SIG-M5 (cell line): ENCODE measurements at regions not wholly inside any gene's neighbourhood (a gene's known extent, or its start where the extent isn't known, plus 50 kb on each side); places are given as distances from the start of the nearest gene placed in this dataset.

Source experiments
- DNase-seq: peaks from one replicate; lab custom pipeline; 2025; lab: John Stamatoyannopoulos, UW

DNA sequence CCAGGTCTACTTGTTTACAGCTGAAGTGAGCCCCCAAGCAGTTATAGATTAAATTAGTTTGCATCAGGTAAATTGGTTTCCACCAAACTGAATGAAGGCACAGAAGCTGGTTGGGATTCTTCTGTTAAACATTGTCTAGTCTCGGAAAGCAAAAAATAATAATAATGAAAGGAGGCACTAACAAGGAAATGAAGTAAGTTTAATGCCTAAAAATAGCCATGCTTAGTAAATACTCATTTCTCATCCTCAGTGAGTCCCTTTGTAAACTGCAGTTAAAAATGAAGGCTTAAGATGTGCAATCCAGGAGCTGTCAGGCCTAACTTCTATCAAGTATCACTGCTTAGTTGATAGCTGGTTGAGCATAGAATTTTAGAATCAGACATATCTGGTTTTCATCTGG is 113.5 kb downstream of the BTG1 start:
- no peak for DNase-seq

DNA sequence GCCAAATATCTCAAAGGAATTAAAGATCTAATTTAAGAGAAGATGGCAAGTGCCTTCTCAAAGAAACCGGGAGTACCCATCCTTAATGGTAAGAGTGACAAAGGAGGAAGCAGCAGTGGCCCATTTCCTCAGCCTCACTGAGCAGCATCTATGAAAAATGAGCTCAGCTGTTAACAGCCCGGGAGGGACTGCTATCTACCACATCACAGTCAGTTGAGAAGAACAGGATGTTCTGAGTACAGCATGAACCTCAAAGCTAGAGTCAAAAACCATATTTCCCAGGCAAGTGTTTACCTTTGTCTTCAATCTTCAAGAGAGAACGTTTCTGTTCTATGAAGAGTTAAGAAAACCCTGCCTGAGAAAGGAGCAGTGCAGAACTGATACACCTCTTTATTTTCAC is 115.0 kb downstream of the BTG1 start:
- no peak for DNase-seq

DNA sequence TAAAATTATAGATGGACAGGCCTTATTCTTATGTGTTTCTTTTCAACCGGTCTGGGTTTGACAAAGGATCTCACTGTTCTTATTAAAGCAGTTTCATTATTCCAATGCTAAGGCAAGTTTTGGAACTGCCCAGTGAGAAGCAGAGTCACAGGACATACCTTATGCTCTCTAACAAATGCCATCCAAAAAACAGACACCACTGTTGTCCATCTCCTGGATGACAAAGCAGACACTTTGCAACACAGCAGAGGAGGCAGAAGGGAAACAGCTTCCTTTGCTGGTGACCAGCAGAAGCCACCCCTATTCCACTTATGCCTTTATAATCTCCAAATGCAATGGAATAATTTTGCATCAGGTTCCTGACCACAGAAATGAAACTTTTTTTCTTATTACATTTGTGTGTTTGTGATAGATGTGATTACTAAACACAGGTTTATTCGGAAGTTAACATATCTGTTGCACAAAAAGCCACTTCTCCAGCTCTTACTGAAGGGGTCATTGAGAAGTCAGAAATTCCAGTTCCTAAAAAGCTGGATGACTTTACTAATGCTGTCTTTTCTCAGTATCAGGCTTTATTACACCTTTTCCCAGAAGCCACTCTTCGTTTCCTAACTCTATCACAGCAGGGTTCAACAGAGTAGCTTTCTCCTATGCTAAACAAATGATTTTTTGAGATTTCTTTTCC is 115.6 kb downstream of the BTG1 start:
- DNase-seq: no peak

DNA sequence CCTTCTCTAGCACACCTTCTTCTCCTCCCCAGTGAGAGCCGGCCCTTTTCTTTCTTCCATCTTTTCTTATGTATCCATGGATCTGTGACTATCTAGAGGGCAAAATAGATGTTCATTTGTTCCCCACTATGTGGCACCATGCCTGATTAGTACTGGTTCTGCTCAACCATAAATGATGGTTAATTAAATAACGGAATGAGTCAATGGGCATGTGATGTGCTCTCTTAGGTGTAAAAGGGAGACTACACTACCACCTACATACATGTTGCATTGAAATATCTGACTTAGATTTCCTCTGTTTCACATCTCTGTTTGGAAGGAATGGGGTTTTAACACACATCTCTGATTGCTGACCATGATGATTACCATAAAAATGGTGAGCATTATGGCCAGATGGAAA is 116.5 kb downstream of the BTG1 start:
- no peak for DNase-seq

DNA sequence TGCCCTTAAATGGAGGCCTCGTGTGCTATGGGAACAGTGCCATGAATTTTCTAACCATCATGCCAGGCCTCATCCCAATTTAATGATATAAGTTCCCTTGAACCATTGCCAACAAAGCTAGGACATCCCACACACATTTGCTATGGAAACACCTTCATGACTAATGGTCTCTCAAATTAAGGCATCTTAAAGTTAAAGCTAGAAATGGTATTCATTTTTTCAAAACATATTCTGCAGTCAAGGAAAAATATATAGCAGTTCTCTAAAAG is 117.3 kb downstream of the BTG1 start:
- DNase-seq: no peak

DNA sequence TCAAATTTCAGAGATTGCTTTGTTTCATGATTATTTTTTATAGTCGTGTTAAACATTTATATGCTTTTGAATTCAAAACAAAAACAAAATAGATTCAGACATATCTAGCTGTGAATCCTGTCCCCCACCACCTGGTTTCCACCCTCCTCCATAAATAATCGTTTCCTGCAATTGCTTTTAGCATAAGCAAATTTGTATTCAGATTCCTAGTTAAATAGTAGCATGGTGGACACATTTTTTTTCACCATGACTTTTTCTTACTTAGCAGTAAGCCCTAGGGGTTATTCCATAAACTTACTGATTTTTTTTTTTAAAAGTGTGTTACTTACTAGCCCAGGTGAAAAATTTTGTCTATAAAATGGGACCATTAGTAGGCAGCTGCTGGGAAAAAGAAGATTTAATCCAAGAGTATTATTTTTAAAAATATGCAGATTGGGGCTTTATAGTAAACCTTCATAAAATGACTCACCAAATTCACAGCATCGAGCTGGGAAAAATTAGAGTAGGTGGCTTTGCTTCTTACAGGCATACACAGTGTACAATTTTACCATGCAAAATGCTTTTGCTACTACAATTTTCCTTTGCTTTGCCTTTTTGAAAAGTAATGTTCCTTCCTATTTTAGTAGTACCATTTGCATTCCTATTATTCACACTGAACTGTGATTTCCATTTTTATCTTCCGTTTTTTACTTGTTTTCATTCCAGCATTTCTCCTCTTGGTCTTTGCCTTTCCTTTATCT is 117.8 kb downstream of the BTG1 start:
- no peak for DNase-seq

DNA sequence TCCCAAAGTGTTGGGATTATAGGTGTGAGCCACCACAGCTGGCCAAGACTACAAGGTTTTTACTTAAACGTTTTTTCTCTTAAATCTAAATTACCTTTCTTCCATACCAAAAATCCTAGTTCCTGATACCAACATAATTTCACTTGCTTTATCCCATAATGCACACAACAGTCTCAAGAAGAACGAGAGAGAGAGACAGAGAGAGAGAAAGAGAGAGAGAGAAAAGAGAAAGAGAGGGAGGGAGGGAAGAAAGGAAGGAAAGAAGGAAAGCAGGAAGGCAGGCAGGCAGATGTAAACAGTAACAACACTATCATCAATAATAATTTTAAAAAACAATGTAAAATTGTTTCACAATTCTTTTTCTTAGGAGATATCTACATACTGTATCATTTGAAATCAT is 118.4 kb downstream of the BTG1 start:
- DNase-seq: no peak

DNA sequence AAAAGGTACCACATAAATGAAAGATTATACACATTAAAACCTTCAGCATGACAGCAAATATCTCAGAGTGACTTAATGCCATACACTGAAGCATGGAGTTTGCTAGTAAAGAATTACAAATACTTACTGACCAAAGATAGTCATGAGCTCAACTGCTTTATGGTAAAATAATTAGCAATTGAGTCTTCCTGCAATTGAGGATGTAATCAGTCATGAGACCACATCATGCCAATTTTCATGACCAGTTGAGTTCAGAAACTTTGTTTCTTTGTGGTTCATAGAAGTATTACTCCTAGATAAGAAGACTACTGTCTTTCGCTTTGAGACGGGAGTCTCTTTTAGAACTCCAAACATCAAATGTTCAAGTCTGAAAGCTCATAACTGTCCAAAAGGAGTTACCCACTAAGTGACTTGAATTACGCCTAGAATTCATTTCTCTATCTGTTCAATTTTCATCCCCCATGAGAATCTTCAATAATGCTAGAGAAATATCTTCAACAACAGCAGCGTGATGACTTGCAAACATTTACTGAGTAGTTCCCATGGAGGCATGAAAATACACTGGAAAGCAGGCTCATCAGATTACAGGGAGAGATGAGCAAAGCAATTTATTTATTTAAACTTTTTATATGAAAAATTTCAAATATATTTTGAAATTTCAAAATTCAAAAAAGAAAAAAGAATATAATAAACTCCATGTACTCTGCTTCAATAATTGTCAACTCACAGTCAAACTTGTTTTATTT is 120.0 kb downstream of the BTG1 start:
- no peak for DNase-seq

DNA sequence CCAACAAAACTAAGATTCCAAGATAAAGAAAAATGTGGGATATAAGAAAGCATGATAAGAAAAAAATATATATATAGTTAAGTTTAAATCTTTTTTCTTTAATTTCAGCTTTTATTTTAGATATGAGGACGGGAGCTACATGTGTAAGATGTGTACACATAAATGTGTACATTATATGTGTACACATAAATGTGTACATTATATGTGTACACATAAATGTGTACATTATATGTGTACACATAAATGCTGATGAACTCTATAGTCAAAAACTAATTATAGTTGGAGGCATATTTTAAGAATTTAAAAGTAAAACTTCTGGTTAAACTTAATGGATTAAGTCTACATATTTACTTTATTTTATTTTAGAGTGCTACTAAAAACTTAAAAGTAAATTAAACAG is 123.6 kb downstream of the BTG1 start:
- no peak for DNase-seq

DNA sequence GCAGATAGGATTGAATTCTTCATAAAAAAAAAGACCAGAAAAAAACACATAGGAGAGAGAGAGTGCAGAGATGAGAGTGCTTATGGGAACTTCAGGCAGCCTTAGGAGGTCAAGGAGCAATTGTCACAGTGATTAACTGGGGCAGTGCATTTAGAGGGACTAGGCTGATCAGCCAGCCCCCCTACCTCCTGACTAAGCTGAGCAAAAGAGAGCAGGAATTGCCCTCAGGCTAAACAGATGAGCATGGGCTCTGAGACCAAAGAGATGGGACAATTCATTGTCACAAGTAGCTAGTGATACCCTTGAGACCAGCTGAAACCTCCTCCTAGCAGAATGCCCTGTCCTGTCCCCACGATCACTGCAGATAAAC is 124.0 kb downstream of the BTG1 start:
- no peak for DNase-seq

DNA sequence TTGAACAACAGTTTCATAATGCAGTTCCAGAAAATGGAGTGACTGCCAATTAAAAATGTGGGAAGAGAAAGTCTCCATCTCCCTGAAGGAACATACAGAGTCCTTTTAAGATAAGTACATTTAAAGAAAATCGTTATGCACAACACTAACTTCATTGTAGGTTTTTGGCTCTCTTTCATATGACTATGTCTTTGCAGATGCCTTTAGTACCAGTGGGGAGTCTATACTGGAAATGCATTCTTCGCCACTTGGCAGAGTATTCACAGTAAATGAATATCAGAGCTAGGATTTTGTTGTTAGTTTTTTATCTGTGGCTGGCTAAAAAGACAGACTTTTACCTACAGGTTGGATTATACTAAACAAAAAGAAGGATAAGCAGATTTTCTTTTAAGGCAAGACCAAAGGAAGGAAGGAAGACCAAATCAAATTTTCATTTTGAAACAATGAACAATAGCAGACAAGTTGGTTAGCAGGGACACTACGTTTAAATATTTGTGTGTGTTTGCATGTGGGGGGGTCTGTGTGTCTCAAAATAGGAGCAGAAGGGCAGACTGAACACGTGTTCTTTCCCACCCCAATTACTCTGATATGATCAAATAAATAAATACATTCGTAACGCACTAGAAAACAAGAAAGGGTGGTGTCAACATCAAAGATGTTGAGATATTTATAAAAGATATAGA is 124.5 kb downstream of the BTG1 start:
- DNase-seq: no peak

DNA sequence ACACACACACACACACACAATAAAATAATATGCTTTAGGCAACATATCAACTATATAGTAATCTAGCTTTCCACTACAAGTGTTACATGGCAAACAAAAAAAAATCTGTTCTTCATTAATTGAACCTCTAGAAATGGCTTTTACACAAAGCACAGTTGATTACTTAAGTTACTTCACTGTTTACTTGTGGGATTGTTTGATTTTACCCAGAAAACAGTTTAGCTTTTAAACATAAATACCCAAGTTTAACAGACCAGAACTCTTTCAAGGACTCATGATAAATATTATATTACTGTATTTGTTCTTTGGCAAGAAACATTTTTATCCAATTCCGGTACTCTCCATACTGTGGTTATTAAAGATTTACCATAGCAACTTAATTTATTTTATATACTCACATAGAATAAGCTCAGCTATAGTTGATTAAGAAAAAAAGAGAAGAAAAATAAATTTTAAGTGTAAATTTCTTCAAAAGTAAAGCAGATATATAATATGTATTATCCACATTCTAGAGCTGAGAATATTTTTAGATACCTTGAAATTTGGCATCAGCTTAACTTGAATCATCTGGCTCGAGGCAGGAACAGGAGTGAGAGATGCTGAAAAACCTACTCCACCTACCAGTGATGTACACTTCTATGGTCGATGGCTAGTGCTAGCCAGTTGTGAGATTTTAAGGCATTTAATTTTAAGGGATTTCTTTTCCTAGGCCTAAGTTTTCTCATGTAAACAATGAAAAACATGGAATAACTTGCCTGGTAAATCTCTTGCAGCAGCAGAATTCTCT is 126.0 kb downstream of the BTG1 start:
- no peak for DNase-seq

DNA sequence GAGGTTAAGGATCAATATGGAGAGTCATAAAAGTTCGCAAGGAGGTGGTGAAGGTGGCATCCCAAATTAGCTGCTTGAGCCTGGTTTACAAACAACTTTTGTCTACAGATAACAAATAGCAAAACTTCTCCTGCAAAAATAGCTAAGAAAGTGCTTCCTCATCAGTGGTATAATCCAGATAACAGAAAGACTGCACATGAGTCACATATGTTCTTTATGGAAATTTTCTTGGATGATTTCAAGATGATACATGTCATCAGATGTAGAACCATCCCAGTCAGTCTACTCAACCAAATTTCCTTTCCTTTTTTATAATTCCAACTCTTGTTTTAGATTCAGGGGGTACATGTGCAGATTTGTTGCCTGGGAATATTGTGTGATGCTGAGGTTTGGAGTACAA is 133.0 kb downstream of the BTG1 start:
- DNase-seq: no peak

DNA sequence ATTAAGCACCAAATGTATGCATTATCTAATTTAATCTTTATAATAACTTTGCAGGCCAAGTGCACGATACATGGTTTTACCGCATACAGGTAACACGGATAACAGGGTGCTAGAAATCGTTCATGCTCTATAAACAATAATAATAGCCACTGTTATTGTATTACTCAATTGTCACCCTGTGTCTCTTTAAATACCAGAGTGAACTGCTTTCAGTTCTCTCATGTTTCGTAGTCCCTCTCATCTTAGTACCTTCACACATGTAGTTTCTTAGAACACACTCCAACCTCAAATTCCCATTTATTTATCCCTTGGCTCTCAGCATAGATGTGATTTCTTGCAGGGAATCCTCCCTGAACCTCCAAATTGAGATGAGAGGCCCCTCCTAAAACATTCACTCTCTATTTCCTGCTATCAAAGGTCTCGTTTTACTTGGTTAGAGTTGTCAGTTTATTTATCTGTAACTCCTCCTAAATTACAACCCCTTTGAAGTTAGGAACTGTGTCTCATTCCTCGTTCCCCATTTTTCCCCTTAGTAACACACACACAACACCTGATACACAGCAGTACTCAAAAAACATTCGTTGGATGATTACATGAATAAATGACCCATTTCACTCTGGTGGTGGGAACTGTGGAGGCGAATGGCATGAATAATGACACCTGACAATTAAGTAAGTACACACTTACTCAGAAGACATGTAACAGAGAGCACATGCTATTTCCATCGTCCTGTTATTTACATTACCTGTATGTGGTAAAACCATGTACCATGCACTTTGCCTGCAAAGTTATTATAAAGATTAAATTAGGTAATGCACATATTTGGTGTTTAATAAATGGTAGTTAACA is 134.6 kb downstream of the BTG1 start:
- DNase-seq: no peak

DNA sequence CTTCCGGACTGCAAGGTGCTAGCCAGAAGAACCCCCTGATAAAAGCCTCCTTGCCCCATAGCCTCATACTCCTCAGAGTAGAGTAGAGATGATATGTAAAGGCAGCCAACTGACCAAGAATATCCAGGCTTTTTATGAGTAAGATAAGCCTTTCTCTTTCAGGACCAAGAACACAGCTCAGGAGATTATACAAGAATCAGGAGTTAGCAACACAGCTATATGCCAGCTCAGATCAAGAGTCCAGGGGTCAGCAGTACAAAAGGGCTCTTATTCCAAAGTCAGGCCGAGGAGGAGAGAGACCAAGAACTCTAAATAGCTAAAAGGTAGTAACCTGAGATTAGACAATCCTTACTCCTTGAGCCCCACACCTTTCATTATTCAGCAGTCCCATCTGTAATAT is 135.3 kb downstream of the BTG1 start:
- DNase-seq: no peak

DNA sequence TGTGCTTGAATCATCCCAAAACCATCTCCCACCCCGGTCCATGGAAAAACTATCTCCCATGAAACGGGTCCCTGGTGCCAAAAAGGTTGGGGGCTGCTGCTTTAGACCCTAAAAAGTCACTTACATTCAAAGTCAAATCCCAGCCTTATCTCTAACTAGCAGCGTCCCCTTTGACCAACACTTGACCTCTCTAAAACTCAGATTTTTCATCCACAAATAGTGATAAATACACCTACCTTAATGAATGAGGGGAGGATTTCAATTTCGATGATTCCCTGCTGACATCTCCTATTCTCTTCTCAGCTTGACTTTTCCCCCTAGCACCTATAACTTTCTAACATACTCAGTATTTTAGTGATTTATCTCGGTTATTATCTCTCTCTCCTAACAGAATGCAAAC is 137.3 kb downstream of the BTG1 start:
- no peak for DNase-seq

DNA sequence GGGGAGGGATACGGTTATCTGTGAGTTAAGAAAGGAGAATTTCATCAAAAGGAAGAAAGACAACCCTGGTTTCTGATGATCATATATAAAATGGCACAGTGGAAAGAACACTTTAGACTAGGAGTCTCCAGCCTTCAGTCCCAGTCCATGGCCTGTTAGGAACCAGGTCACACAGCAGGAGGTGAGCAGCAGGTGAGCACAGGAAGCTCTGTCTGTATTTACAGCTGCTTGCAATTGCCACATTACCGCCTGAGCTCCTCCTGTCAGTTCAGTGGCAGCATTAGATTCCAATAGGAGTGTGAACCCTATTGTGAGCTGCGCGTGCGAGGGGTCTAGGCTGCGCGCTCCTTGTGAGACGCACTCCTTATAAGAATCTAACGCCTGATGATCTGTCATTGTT is 137.9 kb downstream of the BTG1 start:
- DNase-seq: no peak

DNA sequence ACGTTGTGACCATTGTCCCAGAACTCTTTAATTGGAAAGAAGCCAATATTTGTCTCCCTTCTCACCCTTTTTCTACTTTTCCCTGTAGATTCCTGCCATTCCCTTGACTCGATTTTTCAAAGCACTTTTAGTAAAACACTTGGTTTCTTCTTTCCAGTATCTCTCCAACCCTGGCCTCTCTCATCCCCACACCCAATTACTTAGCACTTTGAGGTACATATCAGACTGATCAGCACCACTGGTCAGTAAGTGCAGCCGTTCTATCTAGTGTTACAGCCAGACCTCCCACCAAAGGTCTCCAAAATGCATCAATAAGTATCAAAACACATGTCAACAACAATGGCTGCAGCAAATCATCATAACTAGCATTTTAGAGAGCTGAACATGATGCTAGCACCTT is 141.9 kb downstream of the BTG1 start:
- no peak for DNase-seq

DNA sequence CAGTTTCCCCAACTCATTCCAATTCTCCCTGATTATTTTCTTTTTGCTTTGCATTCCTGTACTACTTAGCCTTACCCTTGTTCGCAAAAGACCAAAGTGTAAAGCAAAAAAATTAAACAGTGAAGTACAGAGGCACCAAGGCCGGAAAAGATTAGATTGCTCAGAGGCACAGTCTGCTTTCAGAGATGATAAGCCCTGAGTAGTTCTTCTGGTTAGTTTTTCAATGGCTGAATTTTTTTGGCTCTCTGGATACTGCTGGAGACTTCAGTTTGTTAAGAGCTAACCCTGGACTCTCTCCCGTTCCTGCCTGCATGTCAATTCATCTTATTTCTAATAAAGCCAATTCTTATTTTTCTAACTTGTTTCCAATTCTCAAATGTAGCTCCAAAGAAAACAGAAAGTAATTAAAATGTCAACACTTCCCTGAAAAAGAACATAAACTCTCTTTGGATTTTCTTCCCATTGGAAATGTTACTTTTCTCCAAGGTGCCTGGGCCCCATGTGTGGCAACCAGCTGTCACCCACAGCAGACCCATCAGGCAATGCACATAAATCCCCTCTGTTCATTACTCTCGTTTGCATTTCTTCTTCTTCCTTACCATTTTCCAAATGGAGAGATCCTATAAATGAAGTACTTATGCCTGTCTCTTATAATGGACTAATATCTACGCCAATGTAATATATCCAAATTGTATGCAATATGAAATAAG is 142.8 kb downstream of the BTG1 start:
- no peak for DNase-seq

DNA sequence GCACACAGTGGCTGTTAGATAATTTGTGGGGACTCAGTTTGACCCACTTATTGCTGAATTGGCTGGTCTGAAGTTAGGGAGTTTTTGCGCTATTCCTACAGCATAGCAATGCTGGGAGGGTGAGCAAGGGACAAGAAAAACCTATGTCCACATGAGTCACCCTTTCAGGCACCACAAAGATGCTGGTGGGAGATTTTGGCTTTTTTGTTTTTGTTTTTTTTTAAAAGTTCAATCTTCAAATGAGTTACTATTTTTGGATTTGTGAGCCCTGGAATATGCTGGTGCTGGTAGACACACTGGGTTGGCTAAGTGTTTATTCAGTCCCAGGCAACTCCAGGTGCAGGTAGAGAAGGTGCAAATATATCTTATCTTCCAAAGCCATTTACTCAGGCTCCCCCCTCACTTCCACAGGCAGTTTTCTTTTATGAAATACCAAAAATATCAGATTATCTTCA is 143.4 kb downstream of the BTG1 start:
- DNase-seq: no peak

DNA sequence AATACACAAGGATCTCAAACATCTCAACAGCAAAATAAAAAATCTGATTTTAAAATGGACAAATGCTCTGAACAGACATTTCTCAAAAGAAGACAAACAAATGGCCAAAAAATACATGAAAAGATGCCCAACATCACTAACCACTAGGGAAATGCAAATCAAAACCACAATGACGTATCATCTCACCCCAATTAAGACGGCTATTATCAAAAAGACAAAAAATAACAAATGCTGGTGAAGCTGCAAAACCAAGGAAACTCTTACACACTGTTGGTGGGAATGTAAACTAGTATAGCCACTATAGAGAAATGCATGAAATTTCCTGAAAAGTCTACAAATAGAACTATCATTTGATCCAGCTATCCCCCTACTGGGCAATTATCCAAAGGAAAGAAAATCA is 145.0 kb downstream of the BTG1 start:
- DNase-seq: no peak
